ENCODE measurements at regions not wholly inside any gene's neighbourhood (a gene's known extent, or its start where the extent isn't known, plus 50 kb on each side); places are given as distances from the start of the nearest gene placed in this dataset.

GRCh38 chr1:58063095-58063494 is 483.4 kb downstream of the OMA1 start:
- TF ChIP-seq, protein P1, sequence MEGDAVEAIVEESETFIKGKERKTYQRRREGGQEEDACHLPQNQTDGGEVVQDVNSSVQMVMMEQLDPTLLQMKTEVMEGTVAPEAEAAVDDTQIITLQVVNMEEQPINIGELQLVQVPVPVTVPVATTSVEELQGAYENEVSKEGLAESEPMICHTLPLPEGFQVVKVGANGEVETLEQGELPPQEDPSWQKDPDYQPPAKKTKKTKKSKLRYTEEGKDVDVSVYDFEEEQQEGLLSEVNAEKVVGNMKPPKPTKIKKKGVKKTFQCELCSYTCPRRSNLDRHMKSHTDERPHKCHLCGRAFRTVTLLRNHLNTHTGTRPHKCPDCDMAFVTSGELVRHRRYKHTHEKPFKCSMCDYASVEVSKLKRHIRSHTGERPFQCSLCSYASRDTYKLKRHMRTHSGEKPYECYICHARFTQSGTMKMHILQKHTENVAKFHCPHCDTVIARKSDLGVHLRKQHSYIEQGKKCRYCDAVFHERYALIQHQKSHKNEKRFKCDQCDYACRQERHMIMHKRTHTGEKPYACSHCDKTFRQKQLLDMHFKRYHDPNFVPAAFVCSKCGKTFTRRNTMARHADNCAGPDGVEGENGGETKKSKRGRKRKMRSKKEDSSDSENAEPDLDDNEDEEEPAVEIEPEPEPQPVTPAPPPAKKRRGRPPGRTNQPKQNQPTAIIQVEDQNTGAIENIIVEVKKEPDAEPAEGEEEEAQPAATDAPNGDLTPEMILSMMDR (IDR thresholded peaks at IDR 0.05; ENCODE audit: low read depth, low read length, missing input control), result no peak
- TF ChIP-seq ZBTB33 (IDR thresholded peaks at IDR 0.05), result no peak

All from liver (tissue), 2 donors.